HG03039 (cell line): ENCODE measurements at regions not wholly inside any gene's neighbourhood (a gene's known extent, or its start where the extent isn't known, plus 50 kb on each side); places are given as distances from the start of the nearest gene placed in this dataset.
"Not testable (repeated sequence)": the region's sequence is repeated elsewhere in the genome, so short reads cannot be mapped to it uniquely, and the experiment has no call there.

Experiments used
- ATAC-seq: cut with Tn5 transposase; IDR thresholded peaks from one replicate; pipeline ENCODE4 v1.9.1; 2021; ENCODE audit warnings: mild to moderate bottlenecking, moderate library complexity; ENCODE audit not compliant: unreplicated experiment

DNA sequence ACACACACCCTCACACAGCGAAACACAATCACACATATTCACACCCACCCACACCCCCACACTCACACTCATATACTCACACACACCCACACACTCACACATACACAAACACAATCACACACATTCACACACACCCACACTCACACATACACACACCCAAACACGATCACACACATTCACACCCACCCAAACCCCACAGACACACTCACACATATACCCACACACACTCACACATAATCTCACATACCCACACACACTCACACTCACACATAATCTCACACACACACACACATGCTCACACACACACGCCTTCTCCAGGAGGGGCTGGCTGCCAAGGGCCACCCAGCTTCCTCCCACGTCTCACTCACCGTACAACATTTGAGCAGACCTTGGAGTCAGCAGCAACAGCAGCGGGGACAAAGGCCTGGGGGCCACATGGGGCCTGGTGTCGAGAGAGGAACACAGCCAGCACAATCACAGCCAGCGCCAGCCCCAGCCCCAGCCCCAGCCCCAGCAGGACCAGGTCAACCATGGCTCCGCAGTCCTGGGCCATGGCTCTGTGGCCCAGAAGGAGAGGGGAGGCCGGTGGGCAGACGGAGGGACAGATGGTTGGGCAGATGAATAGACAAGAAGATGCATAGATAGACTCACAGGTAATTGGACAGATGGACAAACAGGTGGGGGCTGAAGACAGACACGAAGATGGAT, 932.9 kb downstream of the TUBA3C start:
- ATAC-seq: not testable (repeated sequence)

DNA sequence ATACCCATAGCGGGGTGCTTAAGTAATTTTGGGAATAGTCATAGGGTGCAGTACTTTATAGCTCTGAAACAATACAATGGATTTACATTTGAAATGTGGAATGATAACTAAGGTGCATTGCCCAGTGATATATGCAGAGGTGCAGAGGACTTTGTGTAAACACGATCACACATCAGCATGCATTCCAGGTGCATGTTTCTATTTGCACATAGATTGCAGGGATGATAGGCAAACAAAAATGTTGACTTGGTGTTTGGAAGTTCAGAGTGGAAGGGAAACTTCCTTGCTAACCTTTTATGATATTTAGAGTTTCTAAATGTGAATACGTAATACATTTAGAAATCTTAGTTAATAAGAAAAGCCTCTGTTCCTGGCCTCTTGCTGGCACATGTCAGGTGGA, 941.5 kb downstream of the TUBA3C start:
- ATAC-seq: not testable (repeated sequence)

- not testable (repeated sequence) for ATAC-seq
These were observed 943.0 kb downstream of the TUBA3C start for GRCh38 chr13:18238586-18238985.

GRCh38 chr13:18236528-18236815, 945.2 kb downstream of the TUBA3C start:
- no peak for ATAC-seq

DNA sequence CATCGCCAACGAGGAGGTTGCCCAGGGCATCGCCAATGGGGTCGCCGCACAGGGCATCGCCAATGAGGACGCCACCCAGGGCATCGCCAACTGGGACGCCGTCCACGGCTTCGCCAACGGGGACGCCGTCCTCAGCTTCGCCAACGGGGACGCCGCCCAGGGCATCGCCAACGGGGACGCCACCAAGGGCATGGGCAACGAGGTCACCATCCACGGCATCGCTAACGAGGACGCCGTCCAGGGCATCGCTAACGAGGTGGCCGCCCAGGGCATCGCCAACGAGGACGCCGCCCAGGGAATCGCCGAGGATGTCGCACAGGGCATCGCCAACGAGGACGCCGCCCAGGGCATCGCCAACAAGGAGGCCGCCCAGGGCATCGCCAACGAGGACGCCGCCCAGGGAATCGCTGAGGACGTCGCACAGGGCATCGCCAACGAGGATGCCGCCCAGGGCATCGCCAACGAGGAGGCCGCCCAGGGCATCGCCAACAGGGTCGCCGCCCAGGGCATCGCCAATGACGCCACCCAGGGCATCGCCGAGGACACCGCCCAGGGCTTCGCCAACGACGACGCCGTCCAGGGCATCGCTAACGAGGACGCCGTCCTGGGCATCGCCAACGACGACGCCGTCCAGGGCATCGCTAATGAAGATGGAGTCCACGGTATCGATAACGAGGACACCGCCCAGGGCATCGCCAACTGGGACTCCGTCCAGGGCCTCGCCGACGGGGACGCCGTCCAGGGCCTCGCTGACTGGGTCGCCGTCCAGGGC, 945.7 kb downstream of the TUBA3C start:
- no peak for ATAC-seq

GRCh38 chr13:18235172-18235571, 946.5 kb downstream of the TUBA3C start:
- ATAC-seq: no peak

- ATAC-seq: not testable (repeated sequence)
These were observed 947.2 kb downstream of the TUBA3C start for GRCh38 chr13:18234451-18234850.

GRCh38 chr13:18233783-18234299, 947.8 kb downstream of the TUBA3C start:
- ATAC-seq: no peak

GRCh38 chr13:18232994-18233782, 948.4 kb downstream of the TUBA3C start:
- ATAC-seq: no peak

- no peak for ATAC-seq
These were observed 949.2 kb downstream of the TUBA3C start for GRCh38 chr13:18232298-18232993.

DNA sequence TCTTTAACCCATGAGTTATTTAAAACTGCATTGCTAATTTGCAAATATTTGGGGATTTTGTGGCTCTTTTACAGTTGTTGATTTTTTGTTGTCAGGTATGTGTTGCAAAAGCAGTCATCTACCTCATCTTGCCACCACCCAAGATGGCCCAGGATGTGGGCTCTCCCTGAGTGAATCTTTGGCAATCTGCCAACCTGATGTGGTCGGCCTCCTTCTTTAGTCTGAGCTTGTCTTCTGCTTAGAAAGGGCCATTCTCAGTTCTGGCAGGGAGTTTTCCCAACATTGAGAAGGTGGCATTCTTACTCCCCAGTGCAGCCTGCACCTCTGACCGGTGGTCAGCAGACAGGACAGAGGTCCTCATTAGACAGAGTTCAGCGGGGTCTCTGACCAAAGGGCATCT, 957.2 kb downstream of the TUBA3C start:
- ATAC-seq: not testable (repeated sequence)

- ATAC-seq: not testable (repeated sequence)
These were observed 966.9 kb downstream of the TUBA3C start for GRCh38 chr13:18214689-18215088.

DNA sequence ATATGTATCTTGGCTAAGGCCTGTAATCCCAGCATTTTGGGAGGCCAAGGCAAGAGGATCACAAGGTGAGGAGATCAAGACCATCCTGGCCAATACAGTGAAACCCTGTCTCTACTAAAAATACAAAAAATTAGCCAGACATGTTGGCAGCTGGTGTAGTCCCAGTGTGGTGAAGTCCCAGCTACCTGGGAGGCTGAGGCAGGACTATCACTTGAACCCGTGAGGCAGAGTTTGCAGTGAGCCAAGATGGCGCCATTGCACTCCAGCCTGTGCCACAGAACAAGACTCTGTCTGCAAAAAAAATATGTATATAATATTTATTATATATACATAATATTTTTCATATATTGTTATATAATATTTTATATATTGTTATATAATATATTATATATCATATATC, 968.1 kb downstream of the TUBA3C start:
- not testable (repeated sequence) for ATAC-seq

DNA sequence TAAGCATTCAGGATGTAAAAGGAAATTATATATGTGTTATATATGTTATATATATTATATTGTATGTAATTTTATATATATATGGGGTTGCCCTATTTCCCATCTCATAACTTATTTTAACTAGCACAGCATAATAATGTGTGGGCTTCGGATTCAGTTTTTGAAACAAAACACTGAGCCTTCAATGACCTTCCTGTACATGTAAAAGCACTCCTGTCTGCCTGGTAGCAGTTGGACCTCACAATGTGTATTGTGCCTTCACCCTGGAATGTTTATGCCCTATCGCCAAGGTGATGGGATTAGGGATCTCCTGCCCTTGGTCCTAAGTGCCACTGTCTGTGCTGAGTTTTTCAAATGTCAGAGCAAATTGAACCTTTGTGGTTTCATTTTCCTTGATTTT, 968.8 kb downstream of the TUBA3C start:
- peak; percentile 31 for ATAC-seq

DNA sequence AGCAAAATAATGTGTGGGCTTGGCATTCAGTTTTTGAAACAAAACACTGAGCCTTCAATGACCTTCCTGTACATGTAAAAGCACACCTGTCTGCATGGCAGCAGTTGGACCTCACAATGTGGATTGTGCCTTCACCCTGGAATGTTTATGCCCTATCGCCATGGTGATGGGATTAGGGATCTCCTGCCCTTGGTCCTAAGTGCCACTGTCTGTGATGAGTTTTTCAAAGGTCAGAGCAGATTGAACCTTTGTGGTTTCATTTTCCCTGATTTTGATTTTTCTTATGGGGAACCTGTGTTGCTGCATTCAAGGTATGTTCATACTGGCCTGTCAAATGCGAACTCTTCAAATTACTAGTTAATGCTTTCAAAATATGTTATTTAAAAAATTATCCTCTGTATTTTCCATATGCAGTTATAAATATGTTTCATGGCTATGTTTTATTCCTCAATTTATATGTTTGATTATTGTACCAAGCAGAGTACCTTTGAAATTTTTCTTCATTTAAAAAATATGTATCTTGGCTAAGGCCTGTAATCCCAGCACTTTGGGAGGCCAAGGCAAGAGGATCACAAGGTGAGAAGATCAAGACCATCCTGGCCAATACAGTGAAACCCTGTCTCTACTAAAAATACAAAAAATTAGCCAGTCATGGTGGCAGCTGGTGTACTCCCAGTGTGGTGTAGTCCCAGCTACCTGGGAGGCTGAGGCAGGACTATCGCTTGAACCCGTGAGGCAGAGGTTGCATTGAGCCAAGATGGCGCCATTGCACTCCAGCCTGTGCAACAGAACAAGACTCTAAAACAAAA, 969.7 kb downstream of the TUBA3C start:
- ATAC-seq: peak; percentile 87

DNA sequence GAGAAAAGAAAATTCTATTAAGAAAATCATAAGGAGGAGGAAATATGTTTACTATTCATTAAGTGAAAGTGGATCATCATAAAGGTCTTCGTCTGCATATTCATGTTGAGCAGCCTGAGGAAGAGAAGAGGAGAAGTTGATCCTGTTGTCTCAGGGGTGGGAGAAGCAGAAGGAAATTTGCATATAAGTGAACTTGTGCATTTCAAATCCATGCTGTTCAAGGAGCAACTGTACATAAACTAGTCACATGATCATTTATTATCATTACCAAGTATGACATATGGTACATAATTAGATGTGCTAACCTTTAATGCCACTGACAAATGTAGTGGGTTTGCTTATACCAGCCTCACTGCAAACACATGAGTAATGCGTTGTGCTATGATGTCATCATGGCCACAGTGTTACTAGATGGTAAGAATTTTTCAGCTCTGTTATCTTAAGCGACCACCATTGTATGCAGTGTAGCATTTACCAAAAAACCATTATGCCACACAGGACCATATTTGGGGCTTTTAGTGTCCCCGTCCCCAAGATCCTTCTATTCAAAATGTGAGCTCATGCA, 976.9 kb downstream of the TUBA3C start:
- ATAC-seq: not testable (repeated sequence)

- ATAC-seq: not testable (repeated sequence)
These were observed 986.3 kb downstream of the TUBA3C start for GRCh38 chr13:18195365-18195678.

DNA sequence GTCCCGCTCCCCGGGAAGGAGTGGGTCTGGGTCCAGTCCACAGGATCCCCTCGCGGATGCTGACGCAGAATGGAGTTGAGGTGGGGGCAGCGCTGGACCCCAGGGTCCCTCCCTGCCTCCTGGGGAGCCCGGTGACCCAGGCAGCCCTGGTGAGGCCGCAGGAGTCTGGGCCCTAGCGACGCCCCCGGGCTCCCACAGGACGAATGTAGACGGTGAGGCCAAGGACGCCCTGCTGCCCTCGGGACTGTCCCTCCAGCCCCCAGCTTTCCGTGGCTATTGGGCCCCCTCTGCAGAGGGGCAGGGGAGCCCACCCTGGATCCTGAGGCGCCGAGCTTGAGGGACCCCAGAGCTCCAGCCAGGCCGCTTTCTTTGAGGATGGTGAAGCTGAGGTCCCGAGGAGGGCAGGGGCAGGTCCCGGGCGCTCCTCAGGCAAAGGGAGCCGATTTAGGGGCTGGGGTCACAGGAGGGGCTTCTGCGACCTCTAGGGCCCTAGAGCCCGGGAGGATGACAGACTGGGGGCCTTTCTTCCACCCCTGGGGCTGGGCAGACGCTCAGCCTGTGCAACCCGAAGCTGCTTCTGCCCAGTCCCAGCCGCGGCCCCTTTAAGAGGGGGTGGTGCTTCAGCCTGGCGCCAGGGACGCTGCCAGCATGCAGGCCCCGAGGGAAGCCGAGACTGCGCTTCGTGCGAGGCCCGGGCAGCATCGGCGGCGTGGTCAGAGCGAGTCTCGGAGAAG, 986.8 kb downstream of the TUBA3C start:
- ATAC-seq: not testable (repeated sequence)

DNA sequence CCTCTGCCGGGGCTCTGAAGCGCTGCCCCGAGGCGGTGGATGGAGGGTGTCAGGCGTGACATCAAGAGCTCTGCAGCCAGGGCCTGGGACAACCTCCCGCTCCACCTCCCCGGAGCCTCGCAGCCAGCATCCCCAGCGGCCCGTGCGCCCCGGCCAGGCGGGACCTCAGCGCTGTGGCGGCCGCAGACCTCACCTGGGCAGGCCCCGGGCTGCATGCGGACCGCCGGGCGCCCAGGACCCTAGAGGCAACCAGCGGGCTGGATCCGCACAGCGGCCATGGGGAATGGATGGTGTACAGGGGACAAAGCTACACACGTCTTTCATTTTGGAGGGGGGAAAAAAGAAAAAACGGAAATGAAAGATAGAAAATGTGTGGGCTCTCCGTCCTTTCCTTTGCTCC, 987.5 kb downstream of the TUBA3C start:
- not testable (repeated sequence) for ATAC-seq
